GM12878 (cell line): ENCODE measurements at regions not wholly inside any gene's neighbourhood (a gene's known extent, or its start where the extent isn't known, plus 50 kb on each side); places are given as distances from the start of the nearest gene placed in this dataset.

ENCODE experiments used
- ATAC-seq: fragments of 200-7000 bp; cut with Tn5 transposase; 3 replicates; pipeline ENCODE4 v1.9.1; 2020; ENCODE audit warnings: mild to moderate bottlenecking, moderate library complexity
- BruUV-seq: library from RNA; stranded (reverse); fragments of 400-500 nt; replicated peaks from 2 replicates; lab custom pipeline; 2021; lab: Mats Ljungman, UMichigan
- CTCF ChIA-PET: fragments of 300-600 bp; sonication (Branson Sonifier 250); formaldehyde crosslinking; extraction: SDS; loops from one replicate; lab custom pipeline; 2021; ENCODE audit warnings: inconsistent platforms; lab: Yijun Ruan, JAX
- POLR2A ChIA-PET: fragments of 350-600 bp; formaldehyde crosslinking; extraction: SDS; loops from one replicate; lab custom pipeline; 2021; ENCODE audit warnings: inconsistent platforms; lab: Charles Lee
- RAD21 ChIA-PET: fragments of 300-600 bp; sonication (Branson Sonifier 250); formaldehyde crosslinking; loops from one replicate; lab custom pipeline; 2023; ENCODE audit warnings: antibody characterized with exemption; ENCODE audit not compliant: unreplicated experiment; lab: Charles Lee
- SMC1A ChIA-PET: fragments of 300-600 bp; sonication (Branson Sonifier 250); formaldehyde crosslinking; loops from one replicate; lab custom pipeline; 2023; ENCODE audit not compliant: unreplicated experiment, uncharacterized antibody; lab: Charles Lee
- DNase-seq: peaks from one replicate; pipeline ENCODE4 v3.0.0-alpha.2; 2011; ENCODE audit warnings: low read depth, low spot score
- FAIRE-seq: peaks from 3 replicates; lab custom pipeline; 2011; peaks lifted over from hg19 to GRCh38; lab: Jason Lieb, UNC
- H2AFZ ChIP-seq: 2 replicates; pipeline ENCODE4 v1.6.0; 2011; ENCODE audit warnings: low read depth, low read length, control low read depth; ENCODE audit not compliant: control insufficient read depth
- H3K27ac ChIP-seq: 2 replicates; pipeline ENCODE4 v1.5.1; 2011; ENCODE audit warnings: control low read depth; ENCODE audit not compliant: control insufficient read depth, insufficient read depth
- H3K27me3 ChIP-seq, 2 experiments: replicated peaks in 1 of 2; 2 replicates each; pipeline versions ENCODE4 v1.6.0 to v1.6.1; 2011; ENCODE audit warnings: low read length in 1 of 2; ENCODE audit not compliant: control insufficient read depth in 2 of 2, insufficient read depth in 2 of 2
- H3K36me3 ChIP-seq, 2 experiments: 2 replicates each; pipeline ENCODE4 v1.5.1; 2011; ENCODE audit warnings: low read length in 1 of 2; ENCODE audit not compliant: control insufficient read depth in 2 of 2, insufficient read depth in 2 of 2
- H3K4me1 ChIP-seq: 2 replicates; pipeline ENCODE4 v1.6.1; 2011; ENCODE audit warnings: mild to moderate bottlenecking, low read length, moderate library complexity, mixed read lengths; ENCODE audit not compliant: control insufficient read depth, insufficient read depth
- H3K4me2 ChIP-seq: 2 replicates; pipeline ENCODE4 v1.6.0; 2011; ENCODE audit warnings: control low read depth; ENCODE audit not compliant: control insufficient read depth, insufficient read depth
- H3K4me3 ChIP-seq: fragments of 200-600 bp; sonication (generic); 2 replicates; pipeline ENCODE4 v1.5.1; 2016
- H3K79me2 ChIP-seq: 2 replicates; pipeline ENCODE4 v1.6.0; 2011; ENCODE audit warnings: low read length; ENCODE audit not compliant: control insufficient read depth, insufficient read depth
- H3K9ac ChIP-seq: 2 replicates; pipeline ENCODE4 v1.8.0; 2011; ENCODE audit warnings: low read length, control low read depth, mixed read lengths; ENCODE audit not compliant: control insufficient read depth, insufficient read depth
- H3K9me3 ChIP-seq: replicated peaks from 3 replicates; pipeline ENCODE4 v1.5.1; 2011; ENCODE audit warnings: mild to moderate bottlenecking, low read length; ENCODE audit not compliant: control insufficient read depth, insufficient read depth
- H4K20me1 ChIP-seq: 2 replicates; pipeline ENCODE4 v1.6.0; 2011; ENCODE audit not compliant: control insufficient read depth, insufficient read depth
- FOS ChIP-seq: IDR thresholded peaks from 3 replicates; pipeline ENCODE4 v1.6.1; 2011; ENCODE audit warnings: borderline replicate concordance; ENCODE audit not compliant: insufficient read length; ENCODE audit errors: extremely low read depth
- FOXM1 ChIP-seq: IDR thresholded peaks from 2 replicates; pipeline ENCODE4 v1.6.1; 2012; ENCODE audit warnings: low read depth, mild to moderate bottlenecking, inconsistent platforms, low read length, moderate library complexity
- IKZF2 ChIP-seq, 2 experiments: fragments of 450-650 bp; IDR thresholded peaks; 2 replicates each; pipeline ENCODE4 v1.6.1; 2017; ENCODE audit warnings: mild to moderate bottlenecking in 2 of 2, moderate library complexity in 2 of 2
- JUND ChIP-seq: IDR thresholded peaks from 2 replicates; pipeline ENCODE4 v1.6.1; 2012; ENCODE audit warnings: low read depth, mild to moderate bottlenecking, low read length, improper control_type of control experiment, moderate library complexity
- NFIC ChIP-seq: IDR thresholded peaks from 2 replicates; pipeline ENCODE4 v1.6.1; 2012; ENCODE audit warnings: low read depth, mild to moderate bottlenecking, inconsistent platforms, low read length, moderate library complexity
- POLR2A ChIP-seq: IDR thresholded peaks from 2 replicates; pipeline ENCODE4 v1.6.1; 2011; ENCODE audit warnings: low read depth, mild to moderate bottlenecking, low read length
- RAD21 ChIP-seq: IDR thresholded peaks from 2 replicates; pipeline ENCODE4 v1.6.1; 2011; ENCODE audit warnings: mild to moderate bottlenecking, low read depth, low read length, moderate library complexity; ENCODE audit not compliant: insufficient read depth
- RB1 ChIP-seq: fragments of 450-650 bp; formaldehyde crosslinking; IDR thresholded peaks from 2 replicates; pipeline ENCODE4 v1.6.1; 2017; ENCODE audit warnings: mild to moderate bottlenecking, borderline replicate concordance
- SMARCA5 ChIP-seq: fragments of 450-650 bp; IDR thresholded peaks from 2 replicates; pipeline ENCODE4 v1.6.1; 2017; ENCODE audit warnings: mild to moderate bottlenecking
- SP1 ChIP-seq: IDR thresholded peaks from one replicate; pipeline ENCODE4 v1.6.1; 2011; ENCODE audit warnings: low read depth, low read length
- SUZ12 ChIP-seq: fragments of 200-600 bp; sonication (generic); IDR thresholded peaks from one replicate; pipeline ENCODE4 v1.6.1; 2018; ENCODE audit warnings: antibody characterized with exemption, mild to moderate bottlenecking; ENCODE audit not compliant: unreplicated experiment
- TCF7 ChIP-seq: IDR thresholded peaks from 2 replicates; pipeline ENCODE4 v1.6.1; 2014; ENCODE audit warnings: antibody characterized with exemption, borderline replicate concordance
- WGBS: methylation state at CpG from one replicate; pipeline ENCODE4 v1.1.6; 2016; ENCODE audit warnings: low lambda C conversion rate; ENCODE audit not compliant: insufficient replicate concordance, insufficient coverage; ENCODE audit errors: missing lambda C conversion rate; 5-methylcytosine and 5-hydroxymethylcytosine counted together
- in situ Hi-C: fragments of 300-500 bp; cut with MboI; formaldehyde crosslinking; loops from 9 replicates; pipeline ENCODE4 v1.14.3; 2018; ENCODE audit warnings: mixed read lengths
- intact Hi-C: fragments of 100-400 bp; cut with micrococcal nuclease; formaldehyde crosslinking; loops from one replicate; pipeline ENCODE4 v1.14.2; 2022; ENCODE audit not compliant: unreplicated experiment
- TF ChIP-seq, protein P1 (sequence below): fragments of 450-650 bp; IDR thresholded peaks from 2 replicates; pipeline ENCODE4 v1.6.1; 2016; ENCODE audit warnings: mild to moderate bottlenecking
- TF ChIP-seq, protein P2 (sequence below), 3 experiments: IDR thresholded peaks in 2 of 3; conservative IDR thresholded peaks in 1 of 3; 2 replicates each; pipeline ENCODE4 v1.5.1; 2011; ENCODE audit warnings: low read depth in 3 of 3, low read length in 3 of 3, mild to moderate bottlenecking in 3 of 3, control low read depth in 2 of 3, moderate library complexity in 2 of 3, inconsistent platforms in 1 of 3, mixed read lengths in 1 of 3; ENCODE audit not compliant: control insufficient read depth in 2 of 3, insufficient read depth in 1 of 3; ENCODE audit errors: extremely low read depth in 1 of 3

- ChIA-PET RAD21 (interaction anchor here (1.6 kb wide), 1 partner anchor 15 kb away, joined by 6 read pairs; no protein-coding TSS in a partner anchor), SMC1A (interaction anchor here (0.6 to 1.5 kb wide), 11 partner anchors 8 to 51 kb away, joined by 3 to 5 read pairs (median 3); no protein-coding TSS in a partner anchor)
- Histone ChIP-seq H2AFZ (no peak overlapping the region), H3K27ac (no peak overlapping the region), H3K9me3 (no peaks in the 10 kb centered on the region), H3K27me3 (no peaks in the 10 kb centered on the region), H3K4me2 (no peak overlapping the region)
- in situ Hi-C loops: loop anchor here (25.0 kb wide), 1 partner anchor 1864 kb away; no protein-coding TSS in a partner anchor
- ATAC-seq: no peak
- TF ChIP-seq SP1: no peak
- TF ChIP-seq RB1: no peak
- TF ChIP-seq, protein P1, sequence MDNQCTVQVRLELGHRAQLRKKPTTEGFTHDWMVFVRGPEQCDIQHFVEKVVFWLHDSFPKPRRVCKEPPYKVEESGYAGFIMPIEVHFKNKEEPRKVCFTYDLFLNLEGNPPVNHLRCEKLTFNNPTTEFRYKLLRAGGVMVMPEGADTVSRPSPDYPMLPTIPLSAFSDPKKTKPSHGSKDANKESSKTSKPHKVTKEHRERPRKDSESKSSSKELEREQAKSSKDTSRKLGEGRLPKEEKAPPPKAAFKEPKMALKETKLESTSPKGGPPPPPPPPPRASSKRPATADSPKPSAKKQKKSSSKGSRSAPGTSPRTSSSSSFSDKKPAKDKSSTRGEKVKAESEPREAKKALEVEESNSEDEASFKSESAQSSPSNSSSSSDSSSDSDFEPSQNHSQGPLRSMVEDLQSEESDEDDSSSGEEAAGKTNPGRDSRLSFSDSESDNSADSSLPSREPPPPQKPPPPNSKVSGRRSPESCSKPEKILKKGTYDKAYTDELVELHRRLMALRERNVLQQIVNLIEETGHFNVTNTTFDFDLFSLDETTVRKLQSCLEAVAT: no peak
- TF ChIP-seq NFIC: no peak
- no peak for TF ChIP-seq FOXM1
- TF ChIP-seq, all 136 proteins: peak for 0
- POLR2A ChIA-PET: interaction anchor here (0.6 kb wide), 1 partner anchor 208 kb away, joined by 5 read pairs; no protein-coding TSS in a partner anchor
- no peaks in the 10 kb centered on the region for H3K4me1 ChIP-seq
- DNase-seq: no peak
- CTCF ChIA-PET: interaction anchor here (0.8 to 1.2 kb wide), 3 partner anchors 14 to 394 kb away, joined by 3 read pairs; no protein-coding TSS in a partner anchor
- H4K20me1 ChIP-seq: no peaks in the 10 kb centered on the region
- intact Hi-C loops: no loop called here
- no TSS peak for BruUV-seq
- H3K9ac ChIP-seq: no peak overlapping the region
- no peak overlapping the region for H3K4me3 ChIP-seq
- H3K36me3 ChIP-seq: no peaks in the 10 kb centered on the region
- FAIRE-seq: no peak
- H3K79me2 ChIP-seq: no peaks in the 10 kb centered on the region
Measured at GRCh38 chr3:90076136-90076535, 968.7 kb downstream of the EPHA3 start.

- ChIA-PET RAD21 (interaction anchor here (1.5 kb wide), 1 partner anchor 24 kb away, joined by 4 read pairs; no protein-coding TSS in a partner anchor), SMC1A (interaction anchor here (1.1 to 2.3 kb wide), 7 partner anchors 11 to 154 kb away, joined by 3 to 9 read pairs (median 4); no protein-coding TSS in a partner anchor), CTCF (interaction anchor here (1.1 to 1.2 kb wide), 2 partner anchors 9 to 10 kb away, joined by 3 to 4 read pairs; no protein-coding TSS in a partner anchor), POLR2A (no interaction called here)
- Histone ChIP-seq H3K9ac (no peak overlapping the region), H3K27ac (no peak overlapping the region), H3K9me3 (no peaks in the 10 kb centered on the region), H3K4me2 (no peak overlapping the region), H3K4me3 (no peak overlapping the region), H3K4me1 (no peaks in the 10 kb centered on the region), H3K79me2 (no peaks in the 10 kb centered on the region), H4K20me1 (no peaks in the 10 kb centered on the region), H2AFZ (no peak overlapping the region), H3K36me3 (no peaks in the 10 kb centered on the region), H3K27me3 (no peaks in the 10 kb centered on the region)
- DNase-seq (no peak), ATAC-seq (no peak), FAIRE-seq (no peak)
- WGBS: 47% methylated on average over 1 of the region's 1 CpG
- in situ Hi-C loops: loop anchor here (25.0 kb wide), 1 partner anchor 1869 kb away; no protein-coding TSS in a partner anchor
- intact Hi-C loops: no loop called here
- no TSS peak for BruUV-seq
- TF ChIP-seq SMARCA5: no peak
- no peak for TF ChIP-seq TCF7
- TF ChIP-seq JUND: no peak
- no peak for TF ChIP-seq RAD21
- no peak for TF ChIP-seq POLR2A
- TF ChIP-seq, protein P2, sequence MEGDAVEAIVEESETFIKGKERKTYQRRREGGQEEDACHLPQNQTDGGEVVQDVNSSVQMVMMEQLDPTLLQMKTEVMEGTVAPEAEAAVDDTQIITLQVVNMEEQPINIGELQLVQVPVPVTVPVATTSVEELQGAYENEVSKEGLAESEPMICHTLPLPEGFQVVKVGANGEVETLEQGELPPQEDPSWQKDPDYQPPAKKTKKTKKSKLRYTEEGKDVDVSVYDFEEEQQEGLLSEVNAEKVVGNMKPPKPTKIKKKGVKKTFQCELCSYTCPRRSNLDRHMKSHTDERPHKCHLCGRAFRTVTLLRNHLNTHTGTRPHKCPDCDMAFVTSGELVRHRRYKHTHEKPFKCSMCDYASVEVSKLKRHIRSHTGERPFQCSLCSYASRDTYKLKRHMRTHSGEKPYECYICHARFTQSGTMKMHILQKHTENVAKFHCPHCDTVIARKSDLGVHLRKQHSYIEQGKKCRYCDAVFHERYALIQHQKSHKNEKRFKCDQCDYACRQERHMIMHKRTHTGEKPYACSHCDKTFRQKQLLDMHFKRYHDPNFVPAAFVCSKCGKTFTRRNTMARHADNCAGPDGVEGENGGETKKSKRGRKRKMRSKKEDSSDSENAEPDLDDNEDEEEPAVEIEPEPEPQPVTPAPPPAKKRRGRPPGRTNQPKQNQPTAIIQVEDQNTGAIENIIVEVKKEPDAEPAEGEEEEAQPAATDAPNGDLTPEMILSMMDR (IDR thresholded peaks at IDR 0.05 in 2 of 3, conservative IDR thresholded peaks at IDR 0.05 in 1 of 3; ENCODE audit: control insufficient read depth in 2 of 3, extremely low read depth in 1 of 3, insufficient read depth in 1 of 3, low read depth in 3 of 3, low read length in 3 of 3): no peak
- TF ChIP-seq IKZF2 (IDR thresholded peaks at IDR 0.05): no peak
- TF ChIP-seq SUZ12: no peak
- no peak for TF ChIP-seq FOS
Measured at GRCh38 chr3:90080988-90081387, 973.6 kb downstream of the EPHA3 start.
